Lung (tissue), 11 donors: ENCODE measurements at regions not wholly inside any gene's neighbourhood (a gene's known extent, or its start where the extent isn't known, plus 50 kb on each side); places are given as distances from the start of the nearest gene placed in this dataset.

Experiments used
- ATAC-seq: fragments of 200-7000 bp; cut with Tn5 transposase; one replicate; pipeline ENCODE4 v1.9.1; 2020; ENCODE audit warnings: moderate number of reproducible peaks; ENCODE audit not compliant: insufficient read depth, low FRiP score
- DNase-seq, 3 donors: peaks; one replicate each; pipeline ENCODE4 v3.0.0-alpha.2; 2013 to 2017
- H3K27ac ChIP-seq, 2 donors: one replicate each; pipeline ENCODE4 v1.5.1; 2013; ENCODE audit warnings: mild to moderate bottlenecking in 2 of 2, moderate library complexity in 2 of 2, control low read depth in 1 of 2, inconsistent platforms in 1 of 2, low read depth in 1 of 2, low read length in 1 of 2
- H3K27me3 ChIP-seq, 3 donors: one replicate each; pipeline ENCODE4 v1.5.1; 2013; ENCODE audit warnings: low read length in 2 of 3; ENCODE audit not compliant: control insufficient read depth in 3 of 3, insufficient read depth in 3 of 3
- H3K36me3 ChIP-seq, 4 donors: one replicate each; pipeline ENCODE4 v1.5.1; 2013; ENCODE audit warnings: low read length in 4 of 4, mild to moderate bottlenecking in 1 of 4, moderate library complexity in 1 of 4; ENCODE audit not compliant: control insufficient read depth in 4 of 4, insufficient read depth in 4 of 4
- H3K4me1 ChIP-seq, 5 donors: one replicate each; pipeline ENCODE4 v1.5.1; 2013; ENCODE audit warnings: low read length in 5 of 5, mild to moderate bottlenecking in 2 of 5, moderate library complexity in 1 of 5; ENCODE audit not compliant: control insufficient read depth in 5 of 5, insufficient read depth in 5 of 5
- H3K4me3 ChIP-seq: one replicate; pipeline ENCODE4 v1.5.1; 2013; ENCODE audit warnings: mild to moderate bottlenecking, control low read depth, moderate library complexity
- H3K9ac ChIP-seq, 2 donors: one replicate each; pipeline ENCODE4 v1.5.1; 2013; ENCODE audit warnings: low read length in 2 of 2, control low read depth in 1 of 2; ENCODE audit not compliant: insufficient read depth in 1 of 2
- H3K9me3 ChIP-seq, 4 donors: one replicate each; pipeline ENCODE4 v1.5.1; 2013; ENCODE audit warnings: low read length in 3 of 4, mild to moderate bottlenecking in 1 of 4, moderate library complexity in 1 of 4; ENCODE audit not compliant: control insufficient read depth in 4 of 4, insufficient read depth in 3 of 4
- CTCF ChIP-seq: IDR thresholded peaks from 2 replicates; pipeline ENCODE4 v1.5.1; 2012; ENCODE audit warnings: mild to moderate bottlenecking; ENCODE audit errors: control extremely low read depth, extremely low read depth
- WGBS, 2 donors: extraction: QIAGEN DNeasy Blood & Tissue Kit; methylation state at CpG; one replicate each; pipeline ENCODE4 v1.1.7; 2013; 5-methylcytosine and 5-hydroxymethylcytosine counted together
- donor health status: control.
- donor health status: control.
- donor health status: Bipolar disorder and iron deficiency.
- donor health status: healthy.
- donor health status: DM: yes; HTN: yes; CAD: no.

GRCh38 chr10:123270806-123271205 is 116.6 kb downstream of the BUB3 start:
- ATAC-seq (no peak), DNase-seq (no peak)
- Histone ChIP-seq H3K4me3 (no peak overlapping the region), H3K9ac (no peak overlapping the region), H3K4me1 (no peaks in the 10 kb centered on the region), H3K36me3 (no peaks in the 10 kb centered on the region), H3K27me3 (peaks cover 0 to 25% (median 23%) of the 10 kb centered on the region in 3 donors), H3K9me3 (peaks cover 0 to 2% (median 0%) of the 10 kb centered on the region in 4 donors), H3K27ac (no peak overlapping the region)
- 94% methylated on average over 4 of the region's 4 CpGs for WGBS, 2 donors
- TF ChIP-seq CTCF = no peak

DNA sequence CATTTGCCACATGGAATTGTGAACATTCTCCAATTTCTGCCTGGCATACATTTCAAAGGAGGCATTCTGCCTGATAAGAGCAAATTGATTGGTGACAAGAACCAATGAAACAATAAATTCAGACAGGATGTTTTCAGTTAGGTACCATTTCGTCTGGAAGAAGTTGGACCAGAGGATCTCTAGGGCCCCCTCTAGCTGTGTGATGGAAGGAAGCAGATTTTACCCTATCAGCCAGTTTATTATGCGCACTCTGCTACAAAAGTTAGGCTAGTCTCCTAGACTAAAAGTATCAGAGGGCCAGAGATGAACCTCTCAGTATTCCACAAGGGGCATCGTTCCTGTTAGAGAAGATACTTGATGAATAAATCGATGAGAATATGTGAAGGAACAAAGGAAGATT is 118.0 kb downstream of the BUB3 start:
- Histone ChIP-seq H3K4me3 (no peak overlapping the region), H3K27ac (no peak overlapping the region), H3K4me1 (no peaks in the 10 kb centered on the region), H3K9ac (no peak overlapping the region), H3K27me3 (peaks cover 0 to 33% (median 30%) of the 10 kb centered on the region in 3 donors), H3K36me3 (no peaks in the 10 kb centered on the region), H3K9me3 (peaks cover 0 to 4% (median 2%) of the 10 kb centered on the region in 4 donors)
- no peak for ATAC-seq
- no peak for TF ChIP-seq CTCF
- 86% methylated on average over 4 of the region's 4 CpGs for WGBS, 2 donors
- DNase-seq = no peak

DNA sequence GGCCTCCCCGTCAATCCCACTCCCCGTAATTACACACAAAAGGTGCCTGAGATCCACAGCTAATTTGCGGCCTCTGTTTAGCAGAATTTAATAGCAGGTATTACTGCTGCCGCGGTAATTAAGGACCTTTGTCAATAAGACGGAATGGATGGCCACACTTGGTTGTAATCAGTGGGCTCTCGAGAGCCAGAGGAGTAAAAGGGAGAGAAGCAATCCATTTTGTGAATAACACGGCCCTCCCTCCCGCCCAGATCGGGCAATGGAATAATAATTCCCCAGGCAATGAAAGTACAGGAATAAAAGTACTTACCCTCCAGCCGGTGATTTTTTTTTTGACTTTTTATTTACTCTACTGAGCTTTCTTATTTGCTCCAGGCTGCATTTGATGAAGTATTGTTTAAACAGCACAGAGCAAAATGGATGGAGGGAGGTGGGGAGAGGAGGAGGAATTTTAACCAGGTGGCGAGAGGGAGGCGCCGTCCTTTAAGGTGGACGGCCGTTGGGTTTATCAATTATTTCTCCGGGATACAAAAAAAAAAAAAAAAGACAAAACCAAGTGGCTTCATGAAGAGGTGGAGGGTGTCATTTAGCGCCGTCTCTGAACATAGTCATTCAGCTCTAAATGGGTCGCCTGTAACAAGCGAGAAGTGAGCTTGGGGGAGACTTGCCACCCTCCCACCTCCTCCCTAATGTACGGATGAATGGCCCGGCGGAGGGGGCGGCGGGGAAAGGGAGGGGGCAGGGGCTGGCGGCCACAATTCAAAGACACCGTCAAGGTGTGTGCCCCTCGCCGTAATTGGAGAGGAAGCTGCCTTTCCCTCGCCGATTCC is 120.3 kb downstream of the BUB3 start:
- peaks cover 0 to 6% (median 2%) of the 10 kb centered on the region in 4 donors for H3K9me3 ChIP-seq
- WGBS, 2 donors = 26 to 27% methylated on average over 29 to 32 of the region's 32 CpGs
- H3K36me3 ChIP-seq = no peaks in the 10 kb centered on the region
- no peak overlapping the region for H3K4me3 ChIP-seq
- no peak overlapping the region for H3K9ac ChIP-seq
- ATAC-seq (no peak), DNase-seq (peak in 2 of 3 donors; percentile 13 to 46)
- TF ChIP-seq CTCF = no peak
- H3K27me3 ChIP-seq = peaks cover 0 to 33% (median 30%) of the 10 kb centered on the region in 3 donors
- H3K27ac ChIP-seq = no peak overlapping the region
- H3K4me1 ChIP-seq = no peaks in the 10 kb centered on the region
